ENCODE measurements at regions not wholly inside any gene's neighbourhood (a gene's known extent, or its start where the extent isn't known, plus 50 kb on each side); places are given as distances from the start of the nearest gene placed in this dataset.
"Not testable (repeated sequence)": the region's sequence is repeated elsewhere in the genome, so short reads cannot be mapped to it uniquely, and the experiment has no call there.

DNA sequence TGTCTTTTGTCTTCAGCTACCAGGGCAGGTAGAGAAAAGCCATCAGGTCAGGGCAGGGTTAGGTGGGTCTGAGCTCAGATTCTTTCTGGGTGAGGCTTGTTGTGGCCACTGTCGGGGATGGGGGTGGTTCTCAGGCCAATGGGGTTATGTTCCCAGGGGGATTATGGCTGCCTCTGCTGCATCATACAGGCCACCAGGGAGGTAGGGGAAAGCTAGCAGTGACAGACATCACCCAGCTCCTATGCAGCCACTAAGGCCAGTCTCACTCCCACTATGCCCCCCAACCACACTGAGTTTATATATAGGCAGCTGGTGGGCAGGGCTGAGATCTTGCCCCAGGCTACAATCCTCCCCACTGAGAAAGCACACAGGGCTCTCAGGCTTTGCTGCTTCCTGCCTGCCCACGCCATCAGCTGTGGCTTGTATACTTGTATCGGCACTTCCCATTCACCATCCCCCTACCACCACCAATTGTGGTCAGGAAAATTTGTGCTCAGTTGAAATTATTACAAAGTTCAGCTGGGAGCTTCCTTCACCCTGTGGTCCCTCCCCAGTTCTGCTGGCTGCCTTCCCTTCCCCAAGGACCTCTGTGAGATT lies 72.6 kb upstream of the PTPN13 start:
- DNase-seq (ENCODE audit: extremely low read depth, low read depth, low spot score): no peak

DNA sequence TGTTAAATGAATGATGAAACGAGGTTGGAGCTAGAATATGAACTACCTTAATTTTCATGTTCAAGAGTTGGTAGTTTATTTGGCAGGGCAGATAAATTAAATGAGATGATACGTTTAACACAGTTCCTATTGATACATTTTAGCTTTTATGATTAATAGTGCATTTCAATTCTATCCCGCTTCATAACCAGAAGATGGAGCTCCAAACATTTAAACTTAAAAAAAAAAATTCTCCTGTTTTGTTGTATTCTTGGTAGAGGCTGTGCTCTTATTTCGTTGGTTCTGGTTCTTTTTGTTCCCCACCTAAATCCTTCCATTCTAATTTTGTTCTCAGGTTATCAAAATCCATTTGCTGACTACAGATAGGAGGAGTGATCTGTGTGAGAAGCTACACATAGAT lies 71.8 kb upstream of the PTPN13 start:
- no peak for DNase-seq (ENCODE audit: extremely low read depth, low read depth, low spot score)

DNA sequence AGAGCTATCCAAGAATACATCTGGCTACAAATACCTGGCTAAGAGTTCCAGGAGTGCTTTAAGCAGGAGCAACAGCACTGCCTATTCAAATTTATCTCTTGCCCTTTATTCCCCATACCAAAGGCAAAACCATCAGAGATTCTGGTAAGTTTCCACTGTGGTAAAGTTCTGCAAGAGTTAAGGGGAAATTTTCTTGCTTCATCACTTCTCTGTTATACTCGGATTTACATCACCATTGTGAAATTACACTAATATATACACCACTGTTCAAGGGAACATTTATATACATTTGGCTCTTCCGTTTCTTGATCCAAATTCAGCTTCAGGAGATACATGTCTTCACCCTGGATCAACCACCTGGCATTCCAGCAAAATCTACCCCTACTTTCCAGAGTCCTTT lies 70.8 kb upstream of the PTPN13 start:
- no peak for DNase-seq (ENCODE audit: extremely low read depth, low read depth, low spot score)

DNA sequence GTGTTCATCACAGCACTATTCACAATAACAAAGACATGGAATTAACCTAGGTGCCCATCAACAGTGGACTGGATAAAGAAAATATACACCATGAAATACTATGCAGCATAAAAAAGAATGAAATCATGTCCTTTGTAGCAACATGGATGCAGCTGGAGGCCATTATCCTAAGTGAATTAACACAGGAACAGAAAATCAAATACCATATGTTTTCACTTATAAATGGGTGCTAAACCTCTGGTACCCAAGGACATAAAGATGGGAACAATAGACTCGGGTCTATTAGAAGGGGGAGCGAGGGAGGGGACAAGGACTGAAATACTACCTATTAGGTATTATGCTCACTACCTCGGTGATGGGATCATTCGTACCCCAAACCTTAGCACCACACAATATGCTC lies 66.4 kb upstream of the PTPN13 start:
- not testable (repeated sequence) for DNase-seq (ENCODE audit: extremely low read depth, low read depth, low spot score)

DNA sequence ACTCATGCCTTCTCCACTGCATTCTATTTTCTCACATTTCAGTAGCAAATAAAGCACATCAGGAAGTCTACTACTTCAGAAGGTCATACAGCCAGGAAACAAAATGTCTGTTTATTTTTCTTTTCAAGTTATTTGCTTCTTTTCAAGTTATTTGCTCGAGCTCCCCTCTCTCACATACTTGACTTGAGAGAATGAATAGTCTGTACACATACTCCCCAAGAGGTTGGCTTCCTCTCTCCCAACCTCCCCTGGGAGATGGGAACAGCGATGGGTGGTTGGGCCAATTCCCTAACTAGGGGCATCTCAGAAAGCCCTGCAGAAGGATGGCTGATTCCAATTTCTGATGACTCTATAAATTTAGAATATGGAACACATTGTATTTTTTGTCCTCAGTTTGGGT lies 64.7 kb upstream of the PTPN13 start:
- DNase-seq (ENCODE audit: extremely low read depth, low read depth, low spot score): no peak

DNA sequence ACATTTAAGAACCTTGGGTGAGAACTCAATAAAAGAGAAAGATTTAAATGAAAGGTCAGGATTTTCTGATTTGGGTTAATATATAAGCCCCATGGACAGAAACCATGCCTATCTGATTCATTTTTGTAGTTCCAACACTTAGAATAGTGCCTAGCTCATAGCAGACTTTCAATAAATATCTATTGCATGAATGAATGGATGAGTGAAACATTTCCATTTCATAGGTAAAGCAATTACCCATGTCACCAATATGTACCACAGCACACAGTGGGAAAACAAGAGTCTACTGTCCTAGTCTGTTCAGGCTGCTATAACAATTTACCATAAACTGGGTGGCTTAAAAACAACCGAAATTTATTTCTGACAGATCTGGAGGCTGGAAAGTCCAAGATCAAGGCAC lies 63.9 kb upstream of the PTPN13 start:
- no peak for DNase-seq (ENCODE audit: extremely low read depth, low read depth, low spot score)

DNA sequence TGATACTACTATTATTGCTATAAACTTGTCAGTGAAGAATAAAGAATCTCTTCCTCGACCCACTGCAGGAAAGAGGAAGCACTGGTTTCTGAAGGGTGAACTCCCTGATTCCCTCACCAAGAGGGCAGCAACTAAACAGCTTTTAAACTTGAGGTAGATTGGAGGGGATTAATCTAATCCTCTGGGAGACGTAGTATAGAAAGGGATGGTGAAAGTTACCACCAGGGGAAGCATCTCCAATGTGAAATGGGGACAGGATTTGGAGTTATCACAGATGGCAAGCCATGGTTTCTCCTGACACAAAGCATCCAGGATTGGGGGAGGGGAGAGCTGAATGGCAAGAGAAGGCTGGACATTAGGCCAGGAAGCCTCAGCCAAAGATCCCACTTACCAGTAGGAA lies 62.7 kb upstream of the PTPN13 start:
- DNase-seq (ENCODE audit: extremely low read depth, low read depth, low spot score): no peak

DNA sequence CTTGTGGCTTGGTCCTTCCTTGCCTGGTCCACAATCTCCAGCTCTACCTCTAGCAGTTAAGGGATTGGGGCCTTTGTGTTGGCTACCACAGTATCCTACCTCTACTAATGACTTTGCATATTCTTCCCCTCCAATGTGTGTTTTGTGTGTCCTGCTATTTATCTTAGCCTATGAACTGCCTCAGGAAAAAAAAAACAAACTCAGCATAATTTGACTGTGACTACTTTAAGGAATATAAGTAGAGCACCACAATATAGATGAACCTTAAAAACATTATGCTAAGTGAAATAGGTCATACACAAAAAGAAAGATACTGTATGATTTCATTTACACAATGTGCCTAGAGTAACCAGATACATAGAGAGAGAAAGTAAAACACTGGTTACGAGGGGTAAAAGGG lies 61.3 kb upstream of the PTPN13 start:
- no peak for DNase-seq (ENCODE audit: extremely low read depth, low read depth, low spot score)

DNA sequence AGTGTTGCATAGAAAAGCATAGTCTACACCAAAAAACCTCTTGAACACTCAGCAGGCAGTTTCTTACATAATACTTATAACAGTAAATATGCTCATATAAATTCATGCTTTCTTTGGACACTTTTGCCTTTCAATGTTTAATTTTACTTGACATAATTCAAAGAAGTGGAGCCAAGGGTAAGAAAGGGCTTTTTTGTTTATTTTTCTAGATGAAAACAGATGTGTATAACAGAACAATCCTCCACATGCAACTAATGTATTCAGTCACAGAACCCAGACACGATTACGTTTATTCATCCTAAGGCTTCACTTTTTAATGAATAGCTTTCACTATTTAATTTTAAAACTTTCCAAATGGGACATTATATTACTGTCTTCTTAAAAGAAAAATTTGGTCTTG lies 58.0 kb upstream of the PTPN13 start:
- no peak for DNase-seq (ENCODE audit: extremely low read depth, low read depth, low spot score)

DNA sequence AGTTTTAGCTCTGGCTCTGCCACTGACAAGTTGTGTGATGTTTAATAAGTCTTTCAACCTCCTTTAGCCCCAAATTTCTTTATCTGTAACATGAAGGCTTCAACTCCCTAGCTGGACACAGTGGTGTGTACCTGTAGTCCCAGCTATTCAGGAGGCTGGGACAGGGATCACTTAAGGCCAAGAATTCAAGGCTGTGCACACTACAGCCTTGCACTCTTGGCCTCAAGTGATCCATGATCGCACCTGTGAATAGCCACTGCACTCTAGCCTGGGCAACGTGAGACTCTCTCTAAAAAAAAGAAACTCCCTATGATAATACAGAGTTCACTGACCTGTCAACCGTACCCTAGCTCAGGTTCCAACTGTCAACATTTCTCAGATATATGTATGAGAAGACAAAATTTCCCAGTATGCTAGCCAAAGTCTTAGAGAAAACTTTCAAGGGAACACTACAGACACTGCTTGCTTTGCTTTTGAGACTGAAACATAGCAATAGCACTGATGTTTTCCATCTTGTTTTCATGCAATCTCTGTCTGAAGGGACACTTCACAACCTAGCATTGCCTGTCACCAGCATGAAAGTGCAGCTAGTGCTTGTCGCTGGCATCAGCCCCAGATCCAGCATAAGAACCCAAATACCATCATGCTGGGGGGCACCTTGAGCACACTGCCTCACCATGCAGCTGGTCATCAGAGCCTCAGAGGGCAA lies 51.6 kb upstream of the PTPN13 start:
- no peak for DNase-seq (ENCODE audit: extremely low read depth, low read depth, low spot score)

DNA sequence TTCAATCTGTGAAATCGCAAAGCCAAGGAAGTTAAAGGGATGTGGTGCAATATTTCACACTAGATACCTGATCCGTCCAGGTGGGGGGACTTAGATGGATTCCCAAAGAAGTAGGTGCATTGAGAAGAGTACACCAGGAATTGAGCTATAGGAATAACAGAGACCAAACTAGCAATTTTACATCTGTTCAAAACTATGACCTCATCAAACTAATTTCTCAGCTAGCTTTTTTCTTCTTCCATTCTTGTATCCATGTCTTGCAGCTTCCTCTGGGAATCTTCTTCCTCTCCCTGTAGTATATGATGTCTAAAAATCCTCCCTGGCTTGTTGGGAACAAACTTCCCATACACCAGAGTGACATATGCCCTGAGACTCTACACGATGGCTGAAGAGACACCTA lies 51.0 kb upstream of the PTPN13 start:
- no peak for DNase-seq (ENCODE audit: extremely low read depth, low read depth, low spot score)

DNA sequence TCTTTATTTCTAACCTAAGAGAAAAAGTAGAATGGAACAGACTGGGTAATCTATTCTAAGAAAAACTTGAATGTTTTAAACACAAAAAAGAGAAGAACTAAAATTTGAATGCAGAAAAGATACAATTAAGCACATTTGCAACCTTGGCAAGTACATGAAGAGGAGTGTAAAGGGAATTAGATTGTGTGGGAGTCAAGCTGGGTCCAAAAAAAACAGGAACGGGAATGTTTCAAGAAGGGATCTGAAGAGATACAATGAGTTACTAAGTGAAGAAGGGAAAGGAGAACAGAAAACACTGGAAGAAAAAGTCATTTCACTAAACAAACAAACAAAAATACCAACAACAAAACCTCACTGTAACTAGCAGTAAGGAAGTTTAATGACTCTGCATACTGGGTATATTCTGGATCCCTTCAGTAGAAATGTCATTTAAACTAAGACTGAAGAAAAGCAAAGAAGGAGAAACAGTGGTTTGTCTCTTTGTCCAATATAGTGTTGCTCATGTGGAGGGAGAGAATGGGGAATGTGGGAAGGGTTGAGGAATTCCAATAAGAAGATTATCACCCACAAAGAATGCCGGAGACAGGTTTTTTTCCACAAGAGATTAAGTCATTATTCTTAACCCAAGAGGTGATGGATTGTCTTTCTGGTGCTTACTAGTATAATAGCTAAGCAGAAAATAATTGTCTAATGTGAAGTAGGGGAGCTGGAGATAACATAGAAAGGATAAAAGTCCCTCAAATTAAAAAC lies 50.4 kb upstream of the PTPN13 start:
- DNase-seq (ENCODE audit: extremely low read depth, low read depth, low spot score): no peak

DNA sequence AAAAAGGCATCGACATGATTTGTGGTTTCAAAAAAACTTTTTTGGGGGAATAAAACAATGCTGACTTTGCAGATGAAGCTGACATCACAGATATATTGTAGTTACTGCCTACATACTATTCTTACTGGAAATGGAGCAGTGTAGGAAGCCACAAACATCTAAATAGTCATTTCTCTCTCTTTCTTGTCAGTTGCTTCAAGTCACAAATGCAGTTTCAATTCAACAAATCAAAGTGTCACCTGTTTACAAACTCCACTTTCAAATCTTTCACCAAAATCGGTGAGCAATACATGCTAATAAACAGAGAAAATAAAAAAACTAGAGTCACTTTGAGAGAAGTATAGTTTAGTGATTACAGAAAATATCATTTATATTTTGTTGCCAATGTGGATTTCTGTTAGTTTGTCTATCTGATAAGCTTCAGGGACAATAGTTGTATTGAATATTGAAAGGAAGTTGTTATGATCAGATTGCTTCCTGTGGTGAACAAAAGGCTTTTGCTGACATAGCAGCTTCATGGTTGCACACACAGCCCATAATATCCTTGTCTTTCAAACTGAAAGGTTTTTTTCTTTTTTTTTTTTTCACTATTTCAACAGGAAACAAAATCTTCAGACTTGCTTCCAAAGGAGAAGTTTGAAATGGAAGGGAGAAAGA lies 49.7 kb upstream of the PTPN13 start:
- no peak for DNase-seq (ENCODE audit: extremely low read depth, low read depth, low spot score)

Data from glomerular endothelial cell (primary cell).